ENCODE measurements at regions not wholly inside any gene's neighbourhood (a gene's known extent, or its start where the extent isn't known, plus 50 kb on each side); places are given as distances from the start of the nearest gene placed in this dataset.
"Not testable (repeated sequence)": the region's sequence is repeated elsewhere in the genome, so short reads cannot be mapped to it uniquely, and the experiment has no call there.

- ATAC-seq (no peak), DNase-seq (ENCODE audit: low read depth in 1 of 2, low spot score in 1 of 2) (no peak), FAIRE-seq (no peak)
- ChIA-PET CTCF (no interaction called here), POLR2A (no interaction called here)
- H3K4me1 ChIP-seq = no peaks in the 10 kb centered on the region
- H3K9me3 ChIP-seq = no peaks in the 10 kb centered on the region
- H3K4me2 ChIP-seq = no peak overlapping the region
- TF ChIP-seq HMGXB4 (CRISPR knock-in tag; IDR thresholded peaks at IDR 0.05; ENCODE audit: borderline replicate concordance) (no peak), CHD2 (IDR thresholded peaks at IDR 0.05; ENCODE audit: low read length, partially characterized antibody) (no peak), FOSL2 (IDR thresholded peaks at IDR 0.05) (no peak), FOSL2 (CRISPR knock-in tag; IDR thresholded peaks at IDR 0.05) (no peak), NR3C1 (IDR thresholded peaks at IDR 0.05) (no peak), RCOR1 (IDR thresholded peaks at IDR 0.05; ENCODE audit: low read depth, low read length) (no peak), ZC3H11A (IDR thresholded peaks at IDR 0.05) (no peak), PHF8 (IDR thresholded peaks at IDR 0.05; ENCODE audit: borderline replicate concordance, low read depth) (no peak), MAFK (IDR thresholded peaks at IDR 0.05; ENCODE audit: partially characterized antibody) (no peak), RFX5 (IDR thresholded peaks at IDR 0.05) (no peak), GATA3 (IDR thresholded peaks at IDR 0.05; ENCODE audit: borderline replicate concordance) (no peak), REST (IDR thresholded peaks at IDR 0.05) (no peak), BHLHE40 (IDR thresholded peaks at IDR 0.05; ENCODE audit: low read depth, low read length) (no peak), ELK1 (IDR thresholded peaks at IDR 0.05; ENCODE audit: low read depth, low read length) (no peak)
- no peak overlapping the region for H3K4me3 ChIP-seq
- H3K27ac ChIP-seq = no peak overlapping the region
- 47% methylated on average over 8 of the region's 8 CpGs for WGBS (ENCODE audit: missing lambda C conversion rate)
Observed at GRCh38 chr5:171549274-171549673, 129.8 kb downstream of the FGF18 start.

- CTCF ChIA-PET; H3K4me3 ChIP-seq; H3K4me2 ChIP-seq; FAIRE-seq; H3K9me3 ChIP-seq; H3K4me1 ChIP-seq; ATAC-seq; POLR2A ChIA-PET; H3K27ac ChIP-seq; DNase-seq (ENCODE audit: low read depth in 1 of 2, low spot score in 1 of 2): not testable (repeated sequence)
- 47% methylated on average over 7 of the region's 7 CpGs for WGBS (ENCODE audit: missing lambda C conversion rate)
Observed at GRCh38 chr5:171553817-171554216, 134.4 kb downstream of the FGF18 start.

GRCh38 chr5:171555160-171555559 lies 135.7 kb downstream of the FGF18 start:
- H3K27ac ChIP-seq = no peak overlapping the region
- ChIA-PET POLR2A (no interaction called here), CTCF (interaction anchor here (0.6 to 1.4 kb wide), 4 partner anchors 17 to 75 kb away, joined by 3 to 5 read pairs (median 4); no protein-coding TSS in a partner anchor)
- 31% methylated on average over 6 of the region's 6 CpGs for WGBS (ENCODE audit: missing lambda C conversion rate)
- no peak for DNase-seq (ENCODE audit: low read depth in 1 of 2, low spot score in 1 of 2)
- H3K9me3 ChIP-seq = no peaks in the 10 kb centered on the region
- no peaks in the 10 kb centered on the region for H3K4me1 ChIP-seq
- peak; percentile 26 to 54; a peak in 3 of 6 replicates for ATAC-seq
- no peak for FAIRE-seq
- no peak overlapping the region for H3K4me3 ChIP-seq
- H3K4me2 ChIP-seq = no peak overlapping the region
- TF ChIP-seq PHF8 (IDR thresholded peaks at IDR 0.05; ENCODE audit: borderline replicate concordance, low read depth) = no peak
- no peak for TF ChIP-seq HMGXB4 (CRISPR knock-in tag; IDR thresholded peaks at IDR 0.05; ENCODE audit: borderline replicate concordance)
- no peak for TF ChIP-seq EHMT2 (IDR thresholded peaks at IDR 0.05; ENCODE audit: low read depth)
- no peak for TF ChIP-seq RFX5 (IDR thresholded peaks at IDR 0.05)
- no peak for TF ChIP-seq ELK1 (IDR thresholded peaks at IDR 0.05; ENCODE audit: low read depth, low read length)
- no peak for TF ChIP-seq HOXA7 (CRISPR knock-in tag; IDR thresholded peaks at IDR 0.05)
- no peak for TF ChIP-seq TFCP2L1 (CRISPR knock-in tag; IDR thresholded peaks at IDR 0.05)
- no peak for TF ChIP-seq HES2 (IDR thresholded peaks at IDR 0.05)
- TF ChIP-seq EHF (CRISPR knock-in tag; IDR thresholded peaks at IDR 0.05) = no peak
- no peak for TF ChIP-seq JUN (IDR thresholded peaks at IDR 0.05)
- TF ChIP-seq CBX8 (IDR thresholded peaks at IDR 0.05) = no peak
- TF ChIP-seq MAX (IDR thresholded peaks at IDR 0.05) = no peak
- TF ChIP-seq HDAC2 (IDR thresholded peaks at IDR 0.05) = no peak
- TF ChIP-seq NFE2L2 (conservative IDR thresholded peaks at IDR 0.05; ENCODE audit: low read length) = no peak
- TF ChIP-seq FOXS1 (CRISPR knock-in tag; IDR thresholded peaks at IDR 0.05) = no peak
- TF ChIP-seq MAZ (IDR thresholded peaks at IDR 0.05; ENCODE audit: borderline replicate concordance, low read depth, low read length) = no peak
